DND-41 (cell line): ENCODE measurements at regions not wholly inside any gene's neighbourhood (a gene's known extent, or its start where the extent isn't known, plus 50 kb on each side); places are given as distances from the start of the nearest gene placed in this dataset.
"Not testable (repeated sequence)": the region's sequence is repeated elsewhere in the genome, so short reads cannot be mapped to it uniquely, and the experiment has no call there.

Experiments
- EZH2 ChIP-seq: IDR thresholded peaks from 3 replicates; pipeline ENCODE4 v1.6.1; 2012; ENCODE audit warnings: borderline replicate concordance, low read depth, mild to moderate bottlenecking, moderate library complexity, low read length, inconsistent platforms; ENCODE audit not compliant: severe bottlenecking
- TF ChIP-seq, protein P1 (sequence below): IDR thresholded peaks from 2 replicates; pipeline ENCODE4 v1.5.1; 2012; ENCODE audit warnings: borderline replicate concordance, low read length, moderate library complexity, mild to moderate bottlenecking; ENCODE audit not compliant: poor library complexity, severe bottlenecking; ENCODE audit errors: extremely low read depth

DNA sequence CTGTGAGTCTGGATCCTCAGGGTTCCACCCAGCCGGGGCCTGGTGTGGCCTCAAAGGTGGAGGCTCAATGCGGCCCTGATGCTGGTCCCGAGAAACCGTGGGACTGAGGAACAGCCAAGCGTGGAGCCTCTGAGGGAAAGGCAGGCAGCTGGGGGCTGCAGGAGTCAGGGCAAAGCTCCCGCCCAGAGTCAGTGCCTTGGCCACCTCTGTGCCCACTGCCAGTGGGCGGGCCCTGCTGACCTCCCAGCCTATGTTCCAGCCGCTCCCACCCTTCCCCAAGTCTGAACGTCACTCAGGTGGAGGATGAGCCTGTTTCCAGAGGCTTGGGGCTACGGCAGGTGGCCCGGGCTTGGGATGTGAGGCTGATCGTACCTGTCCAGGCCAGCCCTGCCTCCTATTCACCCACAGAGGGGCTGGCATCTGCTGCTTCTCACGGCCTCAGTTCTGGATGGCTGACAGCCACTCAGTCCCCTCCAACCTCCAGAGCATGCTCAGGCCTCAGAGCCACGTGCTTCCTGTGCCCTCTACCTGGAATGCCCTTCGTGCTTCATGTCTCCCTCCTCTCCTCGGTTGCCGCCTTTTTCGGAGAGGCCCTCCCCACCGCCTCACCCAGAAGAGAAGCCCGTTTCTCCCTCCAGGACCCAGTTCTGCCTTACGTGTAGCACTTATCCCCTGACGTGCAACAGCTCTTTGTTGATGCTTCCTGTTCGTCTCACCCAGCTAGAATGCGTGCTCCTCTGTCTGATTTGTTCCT, 94.1 kb upstream of the LRPAP1 start:
- TF ChIP-seq, protein P1, sequence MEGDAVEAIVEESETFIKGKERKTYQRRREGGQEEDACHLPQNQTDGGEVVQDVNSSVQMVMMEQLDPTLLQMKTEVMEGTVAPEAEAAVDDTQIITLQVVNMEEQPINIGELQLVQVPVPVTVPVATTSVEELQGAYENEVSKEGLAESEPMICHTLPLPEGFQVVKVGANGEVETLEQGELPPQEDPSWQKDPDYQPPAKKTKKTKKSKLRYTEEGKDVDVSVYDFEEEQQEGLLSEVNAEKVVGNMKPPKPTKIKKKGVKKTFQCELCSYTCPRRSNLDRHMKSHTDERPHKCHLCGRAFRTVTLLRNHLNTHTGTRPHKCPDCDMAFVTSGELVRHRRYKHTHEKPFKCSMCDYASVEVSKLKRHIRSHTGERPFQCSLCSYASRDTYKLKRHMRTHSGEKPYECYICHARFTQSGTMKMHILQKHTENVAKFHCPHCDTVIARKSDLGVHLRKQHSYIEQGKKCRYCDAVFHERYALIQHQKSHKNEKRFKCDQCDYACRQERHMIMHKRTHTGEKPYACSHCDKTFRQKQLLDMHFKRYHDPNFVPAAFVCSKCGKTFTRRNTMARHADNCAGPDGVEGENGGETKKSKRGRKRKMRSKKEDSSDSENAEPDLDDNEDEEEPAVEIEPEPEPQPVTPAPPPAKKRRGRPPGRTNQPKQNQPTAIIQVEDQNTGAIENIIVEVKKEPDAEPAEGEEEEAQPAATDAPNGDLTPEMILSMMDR, result not testable (repeated sequence)
- not testable (repeated sequence) for TF ChIP-seq EZH2
